ENCODE measurements at regions not wholly inside any gene's neighbourhood (a gene's known extent, or its start where the extent isn't known, plus 50 kb on each side); places are given as distances from the start of the nearest gene placed in this dataset.

DNA sequence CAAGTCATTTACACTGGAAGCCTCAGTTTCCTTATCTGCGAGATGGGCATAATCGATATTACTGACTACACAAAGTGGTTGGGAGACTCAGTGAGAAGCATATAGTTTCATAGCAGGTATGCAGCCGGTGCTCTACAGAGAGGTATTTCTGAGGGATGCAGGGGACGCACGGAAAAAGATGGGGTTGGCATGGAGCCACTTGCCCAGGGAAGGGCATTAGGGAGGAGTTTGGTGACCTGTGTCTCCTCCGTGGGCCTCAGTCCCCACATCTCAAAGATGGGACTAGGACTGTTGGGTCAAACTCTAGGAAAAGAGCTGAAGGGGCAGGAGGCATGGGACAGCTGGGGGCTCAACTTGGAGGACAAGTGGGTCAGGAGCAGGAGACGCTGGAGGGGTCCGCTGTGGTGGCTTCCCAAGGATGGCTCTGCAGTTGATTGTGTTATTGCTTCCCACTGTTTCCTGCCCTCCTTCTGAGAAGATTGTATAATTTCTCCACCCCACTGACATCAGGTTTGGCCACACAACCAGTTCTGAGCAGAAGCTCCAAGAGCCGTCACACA is 158.6 kb upstream of the ALDH1B1 start:
- no peak overlapping the region for H3K4ac ChIP-seq (ENCODE audit: low read depth, low read length)
- no peak overlapping the region for H4K8ac ChIP-seq (ENCODE audit: low read depth, low read length)
- no peak overlapping the region for H3K27ac ChIP-seq (ENCODE audit: low read depth, low read length)
- no peak overlapping the region for H4K5ac ChIP-seq (ENCODE audit: low read length)
- no peak overlapping the region for H2BK120ac ChIP-seq (ENCODE audit: low read depth, low read length)
- no peak overlapping the region for H3K18ac ChIP-seq (ENCODE audit: low read length)
- peaks cover 7% of the 10 kb centered on the region for H3K4me1 ChIP-seq (ENCODE audit: control insufficient read depth, low read depth, low read length)
- no peaks in the 10 kb centered on the region for H3K27me3 ChIP-seq (ENCODE audit: insufficient read depth, low read length, poor library complexity)
- no peak overlapping the region for H3K56ac ChIP-seq (ENCODE audit: low read length)
- H3K4me2 ChIP-seq (ENCODE audit: low read length) = no peak overlapping the region
- H3K23ac ChIP-seq (ENCODE audit: low read length) = no peak overlapping the region
- no peaks in the 10 kb centered on the region for H3K36me3 ChIP-seq (ENCODE audit: control insufficient read depth, insufficient read depth, low read length)
- no CpG with 5 or more reads among the region's 9 CpGs for WGBS (ENCODE audit: extremely low coverage, insufficient coverage, low lambda C conversion rate)
- H2BK15ac ChIP-seq (replicated peaks; ENCODE audit: low read depth) = no peak overlapping the region
- no peaks in the 10 kb centered on the region for H3K79me2 ChIP-seq (ENCODE audit: control insufficient read depth, insufficient read depth, low read length)
- H3K9ac ChIP-seq (ENCODE audit: low read length) = no peak overlapping the region
- DNase-seq = no peak
- H3K79me1 ChIP-seq (ENCODE audit: low read length) = no peaks in the 10 kb centered on the region
- H2AK5ac ChIP-seq (ENCODE audit: low read length) = no peak overlapping the region
- H2BK5ac ChIP-seq (ENCODE audit: low read length) = no peak overlapping the region
- no peak overlapping the region for H3K4me3 ChIP-seq (ENCODE audit: low read length)

DNA sequence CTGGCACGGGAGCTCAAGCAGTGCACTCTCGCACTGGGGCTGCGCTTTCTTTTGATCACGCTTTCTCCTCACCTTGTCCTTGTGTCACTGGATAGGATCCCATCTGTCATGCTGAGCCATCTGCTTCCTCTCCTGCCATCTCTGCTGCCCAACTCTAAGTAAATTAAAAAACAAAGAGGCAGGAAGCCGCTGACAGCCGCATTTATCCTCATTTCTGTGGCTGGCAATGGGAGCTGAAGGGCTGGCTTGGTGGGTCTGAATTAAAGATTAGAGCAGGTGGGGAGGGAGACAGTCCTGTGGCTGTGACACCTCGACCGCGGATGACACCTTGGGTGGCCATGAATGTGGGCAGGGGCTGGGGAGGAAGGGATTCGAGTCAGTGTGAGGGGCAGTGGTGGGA is 159.2 kb upstream of the ALDH1B1 start:
- H3K56ac ChIP-seq (ENCODE audit: low read length) = no peak overlapping the region
- no peak overlapping the region for H3K23ac ChIP-seq (ENCODE audit: low read length)
- no peak overlapping the region for H3K4me3 ChIP-seq (ENCODE audit: low read length)
- no peak overlapping the region for H3K4me2 ChIP-seq (ENCODE audit: low read length)
- peaks cover 10% of the 10 kb centered on the region for H3K4me1 ChIP-seq (ENCODE audit: control insufficient read depth, low read depth, low read length)
- H3K18ac ChIP-seq (ENCODE audit: low read length) = no peak overlapping the region
- no peak for DNase-seq
- no peak overlapping the region for H2BK5ac ChIP-seq (ENCODE audit: low read length)
- no peak overlapping the region for H2BK120ac ChIP-seq (ENCODE audit: low read depth, low read length)
- H3K4ac ChIP-seq (ENCODE audit: low read depth, low read length) = no peak overlapping the region
- no peaks in the 10 kb centered on the region for H3K27me3 ChIP-seq (ENCODE audit: insufficient read depth, low read length, poor library complexity)
- no peak overlapping the region for H4K8ac ChIP-seq (ENCODE audit: low read depth, low read length)
- H3K27ac ChIP-seq (ENCODE audit: low read depth, low read length) = no peak overlapping the region
- no peak overlapping the region for H2BK15ac ChIP-seq (replicated peaks; ENCODE audit: low read depth)
- no CpG with 5 or more reads among the region's 10 CpGs for WGBS (ENCODE audit: extremely low coverage, insufficient coverage, low lambda C conversion rate)
- no peak overlapping the region for H2AK5ac ChIP-seq (ENCODE audit: low read length)
- no peaks in the 10 kb centered on the region for H3K79me1 ChIP-seq (ENCODE audit: low read length)
- no peaks in the 10 kb centered on the region for H3K79me2 ChIP-seq (ENCODE audit: control insufficient read depth, insufficient read depth, low read length)
- no peaks in the 10 kb centered on the region for H3K36me3 ChIP-seq (ENCODE audit: control insufficient read depth, insufficient read depth, low read length)
- no peak overlapping the region for H4K5ac ChIP-seq (ENCODE audit: low read length)
- H3K9ac ChIP-seq (ENCODE audit: low read length) = no peak overlapping the region

DNA sequence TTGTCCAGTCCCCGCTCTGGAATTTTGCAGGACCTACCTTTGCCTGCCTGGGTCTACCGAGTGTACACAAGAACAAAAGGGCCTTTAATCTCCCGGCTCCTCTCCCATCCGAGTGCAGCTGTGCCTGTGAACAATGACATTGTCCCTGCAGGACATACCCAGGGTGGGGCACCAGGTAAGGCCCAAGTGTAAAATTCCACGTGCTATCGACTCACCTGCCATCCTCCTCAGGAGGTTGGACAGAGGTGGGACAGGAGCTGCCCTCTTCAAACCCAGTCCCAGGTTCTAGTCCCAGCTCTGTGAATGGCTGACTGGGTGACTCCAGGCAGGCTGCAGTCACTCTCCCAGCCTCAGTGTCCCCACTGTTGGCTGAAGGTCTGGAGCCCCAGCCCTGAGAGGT is 159.6 kb upstream of the ALDH1B1 start:
- Histone ChIP-seq H3K23ac (ENCODE audit: low read length) (no peak overlapping the region), H3K79me1 (ENCODE audit: low read length) (no peaks in the 10 kb centered on the region), H3K36me3 (ENCODE audit: control insufficient read depth, insufficient read depth, low read length) (no peaks in the 10 kb centered on the region), H3K4me3 (ENCODE audit: low read length) (no peak overlapping the region), H3K56ac (ENCODE audit: low read length) (no peak overlapping the region), H3K18ac (ENCODE audit: low read length) (no peak overlapping the region), H4K8ac (ENCODE audit: low read depth, low read length) (no peak overlapping the region), H3K27me3 (ENCODE audit: insufficient read depth, low read length, poor library complexity) (no peaks in the 10 kb centered on the region), H2BK5ac (ENCODE audit: low read length) (no peak overlapping the region), H4K5ac (ENCODE audit: low read length) (no peak overlapping the region), H2BK15ac (replicated peaks; ENCODE audit: low read depth) (no peak overlapping the region), H2AK5ac (ENCODE audit: low read length) (no peak overlapping the region), H2BK120ac (ENCODE audit: low read depth, low read length) (no peak overlapping the region), H3K4me1 (ENCODE audit: control insufficient read depth, low read depth, low read length) (peaks cover 11% of the 10 kb centered on the region), H3K4me2 (ENCODE audit: low read length) (no peak overlapping the region), H3K79me2 (ENCODE audit: control insufficient read depth, insufficient read depth, low read length) (no peaks in the 10 kb centered on the region), H3K27ac (ENCODE audit: low read depth, low read length) (no peak overlapping the region), H3K9ac (ENCODE audit: low read length) (no peak overlapping the region), H3K4ac (ENCODE audit: low read depth, low read length) (no peak overlapping the region)
- WGBS (ENCODE audit: extremely low coverage, insufficient coverage, low lambda C conversion rate) = no CpG with 5 or more reads among the region's 6 CpGs
- no peak for DNase-seq

DNA sequence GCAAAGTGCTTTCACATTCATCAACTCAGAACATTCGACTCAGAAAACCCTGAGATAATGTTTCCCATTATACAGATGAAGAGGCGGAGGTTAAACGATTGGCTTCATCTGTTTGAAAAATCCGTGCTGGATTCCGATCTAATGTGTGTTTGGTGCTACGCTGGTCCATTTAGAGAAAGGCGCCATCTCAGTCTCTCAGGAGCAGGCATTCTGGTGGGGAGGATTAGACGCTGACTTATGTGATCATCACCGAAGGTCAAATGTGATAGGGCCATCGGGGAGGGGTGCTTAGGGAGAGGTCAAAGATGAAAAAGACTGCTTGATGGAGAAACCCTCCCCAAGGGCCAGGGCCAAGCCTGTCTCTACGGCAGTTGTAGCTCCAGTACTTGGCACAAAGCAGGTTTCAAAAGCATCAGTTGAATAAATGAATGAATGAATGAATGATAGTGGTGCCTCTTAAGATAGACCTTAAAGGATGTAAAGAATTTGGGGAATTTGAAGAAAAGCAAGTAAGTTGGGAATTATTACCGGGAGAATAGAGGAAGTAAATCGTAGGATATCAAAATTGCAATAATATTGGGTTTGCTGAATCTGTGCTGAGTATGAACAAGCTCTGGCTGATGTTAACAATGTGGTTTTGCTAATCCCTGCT is 160.6 kb upstream of the SHB start:
- Histone ChIP-seq H2BK5ac (ENCODE audit: low read length) (no peak overlapping the region), H2AK5ac (ENCODE audit: low read length) (no peak overlapping the region), H3K56ac (ENCODE audit: low read length) (no peak overlapping the region), H3K36me3 (ENCODE audit: control insufficient read depth, insufficient read depth, low read length) (no peaks in the 10 kb centered on the region), H4K5ac (ENCODE audit: low read length) (no peak overlapping the region), H3K79me2 (ENCODE audit: control insufficient read depth, insufficient read depth, low read length) (no peaks in the 10 kb centered on the region), H3K4me1 (ENCODE audit: control insufficient read depth, low read depth, low read length) (peaks cover 16% of the 10 kb centered on the region), H2BK120ac (ENCODE audit: low read depth, low read length) (no peak overlapping the region), H2BK15ac (replicated peaks; ENCODE audit: low read depth) (no peak overlapping the region), H3K9ac (ENCODE audit: low read length) (no peak overlapping the region), H3K18ac (ENCODE audit: low read length) (no peak overlapping the region), H3K79me1 (ENCODE audit: low read length) (no peaks in the 10 kb centered on the region), H4K8ac (ENCODE audit: low read depth, low read length) (no peak overlapping the region), H3K23ac (ENCODE audit: low read length) (no peak overlapping the region), H3K27ac (ENCODE audit: low read depth, low read length) (no peak overlapping the region), H3K4me3 (ENCODE audit: low read length) (no peak overlapping the region), H3K4ac (ENCODE audit: low read depth, low read length) (no peak overlapping the region), H3K27me3 (ENCODE audit: insufficient read depth, low read length, poor library complexity) (no peaks in the 10 kb centered on the region), H3K4me2 (ENCODE audit: low read length) (no peak overlapping the region)
- DNase-seq = no peak
- WGBS (ENCODE audit: extremely low coverage, insufficient coverage, low lambda C conversion rate) = no CpG with 5 or more reads among the region's 13 CpGs

DNA sequence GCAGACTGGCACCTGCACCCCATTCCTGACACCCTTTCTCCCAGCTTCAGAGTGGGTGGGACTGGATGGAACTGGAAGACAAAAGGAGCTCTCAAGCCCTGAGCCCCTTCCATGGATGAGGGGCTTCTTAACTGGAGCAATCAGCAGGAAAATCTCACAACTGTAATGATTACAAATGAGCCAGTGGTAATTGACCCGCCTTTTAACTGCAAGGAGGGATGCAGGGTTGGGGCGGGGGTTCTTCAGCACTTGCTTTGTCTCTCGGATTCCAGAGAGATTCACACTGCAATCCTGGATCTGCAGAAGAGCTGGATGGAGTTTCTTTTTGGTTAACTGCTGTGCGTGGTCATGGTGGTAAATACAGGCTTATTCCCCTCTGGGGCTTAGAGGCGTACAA is 160.1 kb upstream of the SHB start:
- Histone ChIP-seq H3K23ac (ENCODE audit: low read length) (no peak overlapping the region), H3K9ac (ENCODE audit: low read length) (no peak overlapping the region)
- no CpG with 5 or more reads among the region's 5 CpGs for WGBS (ENCODE audit: extremely low coverage, insufficient coverage, low lambda C conversion rate)

More for the DNA sequence above, 160.1 kb upstream of the SHB start:
- H2BK120ac ChIP-seq (ENCODE audit: low read depth, low read length) = no peak overlapping the region
- no peak overlapping the region for H2AK5ac ChIP-seq (ENCODE audit: low read length)
- no peaks in the 10 kb centered on the region for H3K27me3 ChIP-seq (ENCODE audit: insufficient read depth, low read length, poor library complexity)
- no peak overlapping the region for H2BK5ac ChIP-seq (ENCODE audit: low read length)
- H3K4me2 ChIP-seq (ENCODE audit: low read length) = no peak overlapping the region
- no peaks in the 10 kb centered on the region for H3K79me1 ChIP-seq (ENCODE audit: low read length)
- H4K8ac ChIP-seq (ENCODE audit: low read depth, low read length) = no peak overlapping the region
- no peaks in the 10 kb centered on the region for H3K79me2 ChIP-seq (ENCODE audit: control insufficient read depth, insufficient read depth, low read length)
- H3K4me3 ChIP-seq (ENCODE audit: low read length) = no peak overlapping the region
- H4K5ac ChIP-seq (ENCODE audit: low read length) = no peak overlapping the region
- DNase-seq = peak; percentile 37
- H2BK15ac ChIP-seq (replicated peaks; ENCODE audit: low read depth) = no peak overlapping the region
- peaks cover 16% of the 10 kb centered on the region for H3K4me1 ChIP-seq (ENCODE audit: control insufficient read depth, low read depth, low read length)
- H3K27ac ChIP-seq (ENCODE audit: low read depth, low read length) = no peak overlapping the region
- no peak overlapping the region for H3K18ac ChIP-seq (ENCODE audit: low read length)
- H3K4ac ChIP-seq (ENCODE audit: low read depth, low read length) = no peak overlapping the region
- no peaks in the 10 kb centered on the region for H3K36me3 ChIP-seq (ENCODE audit: control insufficient read depth, insufficient read depth, low read length)
- no peak overlapping the region for H3K56ac ChIP-seq (ENCODE audit: low read length)

Data from mesendoderm (in vitro differentiated cells).